NCI-H2107 (cell line): ENCODE measurements at regions not wholly inside any gene's neighbourhood (a gene's known extent, or its start where the extent isn't known, plus 50 kb on each side); places are given as distances from the start of the nearest gene placed in this dataset.

Experiments used
- DNase-seq: peaks from one replicate; lab custom pipeline; 2025; lab: John Stamatoyannopoulos, UW

- DNase-seq: no peak
Observed at GRCh38 chr7:85655252-85655651, 468.4 kb upstream of the SEMA3D start.

- DNase-seq: no peak
Observed at GRCh38 chr7:85644272-85644671, 457.4 kb upstream of the SEMA3D start.

GRCh38 chr7:85641331-85641730 lies 454.5 kb upstream of the SEMA3D start:
- DNase-seq: no peak

- DNase-seq: no peak
Observed at GRCh38 chr7:85638394-85638793, 451.5 kb upstream of the SEMA3D start.

GRCh38 chr7:85634951-85635350 lies 448.1 kb upstream of the SEMA3D start:
- no peak for DNase-seq

- DNase-seq: no peak
Observed at GRCh38 chr7:85630904-85631600, 444.2 kb upstream of the SEMA3D start.

- DNase-seq: no peak
Observed at GRCh38 chr7:85627791-85628586, 441.1 kb upstream of the SEMA3D start.

GRCh38 chr7:85622059-85622458 lies 435.2 kb upstream of the SEMA3D start:
- DNase-seq: no peak

- no peak for DNase-seq
Observed at GRCh38 chr7:85620936-85621685, 434.3 kb upstream of the SEMA3D start.

- no peak for DNase-seq
Observed at GRCh38 chr7:85619236-85619635, 432.4 kb upstream of the SEMA3D start.

- no peak for DNase-seq
Observed at GRCh38 chr7:85614684-85615083, 427.8 kb upstream of the SEMA3D start.

- no peak for DNase-seq
Observed at GRCh38 chr7:85612514-85612913, 425.7 kb upstream of the SEMA3D start.

- no peak for DNase-seq
Observed at GRCh38 chr7:85608804-85609203, 421.9 kb upstream of the SEMA3D start.

GRCh38 chr7:85602196-85602595 lies 415.3 kb upstream of the SEMA3D start:
- DNase-seq: no peak

GRCh38 chr7:85600395-85600794 lies 413.5 kb upstream of the SEMA3D start:
- DNase-seq: no peak

GRCh38 chr7:85596827-85597226 lies 410.0 kb upstream of the SEMA3D start:
- no peak for DNase-seq

- no peak for DNase-seq
Observed at GRCh38 chr7:85595750-85596178, 408.9 kb upstream of the SEMA3D start.

- no peak for DNase-seq
Observed at GRCh38 chr7:85593355-85593754, 406.5 kb upstream of the SEMA3D start.

- DNase-seq: no peak
Observed at GRCh38 chr7:85587785-85588184, 400.9 kb upstream of the SEMA3D start.

- DNase-seq: no peak
Observed at GRCh38 chr7:85586091-85586490, 399.2 kb upstream of the SEMA3D start.

- DNase-seq: no peak
Observed at GRCh38 chr7:85583131-85583953, 396.5 kb upstream of the SEMA3D start.

GRCh38 chr7:85573844-85574243 lies 387.0 kb upstream of the SEMA3D start:
- DNase-seq: no peak
